WTC11 (cell line): ENCODE measurements at regions not wholly inside any gene's neighbourhood (a gene's known extent, or its start where the extent isn't known, plus 50 kb on each side); places are given as distances from the start of the nearest gene placed in this dataset.
"Not testable (repeated sequence)": the region's sequence is repeated elsewhere in the genome, so short reads cannot be mapped to it uniquely, and the experiment has no call there.

ENCODE experiments used
- ATAC-seq: fragments of 200-7000 bp; cut with Tn5 transposase; 2 replicates; pipeline ENCODE4 v1.10.0; 2021; ENCODE audit warnings: mild to moderate bottlenecking, moderate library complexity
- CTCF ChIA-PET: fragments of 300-600 bp; sonication (Branson Sonifier 250); formaldehyde crosslinking; loops from one replicate; lab custom pipeline; 2021; ENCODE audit warnings: antibody characterized with exemption; lab: Charles Lee
- POLR2A ChIA-PET: fragments of 350-600 bp; sonication (Branson Sonifier 250); formaldehyde crosslinking; loops from one replicate; lab custom pipeline; 2021; ENCODE audit warnings: antibody characterized with exemption; lab: Charles Lee
- DNase-seq: peaks from one replicate; pipeline ENCODE4 v3.0.0; 2021; ENCODE audit warnings: low spot score
- H3K27ac Mint-ChIP-seq: 2 replicates; pipeline ENCODE4 v1.8.0; 2021; ENCODE audit warnings: mixed read lengths
- H3K27me3 Mint-ChIP-seq: 2 replicates; pipeline ENCODE4 v1.8.0; 2021; ENCODE audit warnings: low read depth, mild to moderate bottlenecking, moderate library complexity, mixed read lengths
- H3K36me3 Mint-ChIP-seq: 2 replicates; pipeline ENCODE4 v1.8.0; 2021; ENCODE audit warnings: mixed read lengths
- H3K4me1 Mint-ChIP-seq: 2 replicates; pipeline ENCODE4 v1.8.0; 2022; ENCODE audit warnings: mixed read lengths
- H3K4me3 Mint-ChIP-seq: 2 replicates; pipeline ENCODE4 v1.8.0; 2021; ENCODE audit warnings: mild to moderate bottlenecking, moderate library complexity, mixed read lengths
- H3K9me3 Mint-ChIP-seq: 2 replicates; pipeline ENCODE4 v1.8.0; 2021; ENCODE audit warnings: mixed read lengths
- GABPB1 ChIP-seq: sonication (generic); formaldehyde crosslinking; IDR thresholded peaks from 2 replicates; pipeline ENCODE4 v1.8.1; 2023; ENCODE audit warnings: mild to moderate bottlenecking, missing genetic modification reagents
- HMGA2 ChIP-seq: fragments of 250-450 bp; sonication (Bioruptor Pico); IDR thresholded peaks from 2 replicates; pipeline ENCODE4 v1.4.0; 2021; ENCODE audit warnings: mild to moderate bottlenecking, moderate library complexity
- TP53 ChIP-seq: sonication (generic); formaldehyde crosslinking; IDR thresholded peaks from 2 replicates; pipeline ENCODE4 v1.8.1; 2023; ENCODE audit warnings: mild to moderate bottlenecking, missing genetic modification reagents
- ZNF121 ChIP-seq: sonication (generic); formaldehyde crosslinking; IDR thresholded peaks from 2 replicates; pipeline ENCODE4 v1.8.0; 2023; ENCODE audit warnings: missing genetic modification reagents
- ZNF396 ChIP-seq: fragments of 250-450 bp; sonication (Bioruptor Pico); IDR thresholded peaks from 2 replicates; pipeline ENCODE4 v1.8.0; 2021; ENCODE audit warnings: mild to moderate bottlenecking, moderate library complexity, borderline replicate concordance
- ZNF423 ChIP-seq: fragments of 250-450 bp; sonication (Bioruptor Pico); IDR thresholded peaks from 2 replicates; pipeline ENCODE4 v2.1.2; 2022; ENCODE audit warnings: mild to moderate bottlenecking, moderate library complexity
- TF ChIP-seq, protein P1 (sequence below): fragments of 200-600 bp; IDR thresholded peaks from 2 replicates; pipeline ENCODE4 v1.8.0; 2022; ENCODE audit warnings: antibody characterized with exemption
- TF ChIP-seq, protein P2 (sequence below): sonication (generic); formaldehyde crosslinking; IDR thresholded peaks from 2 replicates; pipeline ENCODE4 v1.8.1; 2023; ENCODE audit warnings: mild to moderate bottlenecking, missing genetic modification reagents, moderate library complexity
- TF ChIP-seq, protein P3 (sequence below): sonication (generic); formaldehyde crosslinking; IDR thresholded peaks from 2 replicates; pipeline ENCODE4 v1.8.0; 2023; ENCODE audit warnings: missing genetic modification reagents
- TF ChIP-seq, protein P4 (sequence below): sonication (generic); formaldehyde crosslinking; IDR thresholded peaks from 2 replicates; pipeline ENCODE4 v1.8.0; 2022; ENCODE audit warnings: mild to moderate bottlenecking, missing genetic modification reagents

DNA sequence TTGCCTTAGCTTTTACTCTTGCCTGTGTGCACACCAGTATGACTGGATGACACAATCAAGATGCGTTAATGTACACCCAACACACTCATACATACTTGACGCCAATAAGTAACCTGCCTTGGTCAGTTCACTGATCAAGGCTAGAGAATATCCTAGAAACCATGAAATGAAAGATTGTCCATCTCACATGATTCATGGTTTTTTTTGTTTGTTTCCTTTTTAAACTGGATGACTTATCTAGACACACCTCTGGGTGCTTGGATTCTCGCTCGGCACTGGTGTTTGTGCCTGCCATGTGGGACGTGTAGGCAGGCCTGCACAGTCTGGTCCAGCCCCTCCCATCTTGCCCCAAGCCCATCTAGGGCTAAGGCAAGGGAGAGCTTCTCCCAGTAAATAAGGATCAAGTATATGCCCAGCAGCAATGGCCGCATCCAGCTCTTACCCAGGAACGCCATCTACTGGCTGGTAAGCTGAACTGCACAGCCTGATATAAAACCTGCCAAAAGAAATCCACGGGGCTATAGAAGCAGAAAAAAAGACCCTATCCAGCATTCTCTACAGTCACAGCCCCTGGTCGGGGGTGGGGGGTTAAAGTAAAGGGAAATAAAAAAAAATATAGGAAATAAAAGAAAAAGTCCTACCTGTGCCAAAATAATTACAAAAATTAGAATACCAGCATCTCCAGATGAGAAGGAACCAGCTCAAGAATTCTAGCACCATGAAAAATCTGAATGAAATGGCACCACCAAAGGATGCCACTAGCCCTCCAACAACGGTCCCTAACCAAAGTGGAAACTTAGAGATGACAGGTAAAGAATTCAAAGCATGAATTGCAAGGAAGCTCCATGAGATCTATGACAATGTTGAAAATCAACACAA is 73.3 kb downstream of the OTOR start:
- Mint-ChIP-seq H3K36me3 (peaks cover 15% of the 10 kb centered on the region), H3K27me3 (no peaks in the 10 kb centered on the region), H3K4me3 (no peak overlapping the region), H3K27ac (no peak overlapping the region), H3K4me1 (no peaks in the 10 kb centered on the region), H3K9me3 (peaks cover 42% of the 10 kb centered on the region)
- ATAC-seq (peak; percentile 99), DNase-seq (peak; percentile 32)
- POLR2A ChIA-PET, result interaction anchor here (0.7 kb wide), 1 partner anchor 56 kb away, joined by 3 read pairs; no protein-coding TSS in a partner anchor
- CTCF ChIA-PET, result interaction anchor here (0.6 to 3.9 kb wide), 60 partner anchors 9 to 658 kb away, joined by 3 to 90 read pairs (median 4); partner anchors contain the start of gene PCSK2
- TF ChIP-seq, protein P1, sequence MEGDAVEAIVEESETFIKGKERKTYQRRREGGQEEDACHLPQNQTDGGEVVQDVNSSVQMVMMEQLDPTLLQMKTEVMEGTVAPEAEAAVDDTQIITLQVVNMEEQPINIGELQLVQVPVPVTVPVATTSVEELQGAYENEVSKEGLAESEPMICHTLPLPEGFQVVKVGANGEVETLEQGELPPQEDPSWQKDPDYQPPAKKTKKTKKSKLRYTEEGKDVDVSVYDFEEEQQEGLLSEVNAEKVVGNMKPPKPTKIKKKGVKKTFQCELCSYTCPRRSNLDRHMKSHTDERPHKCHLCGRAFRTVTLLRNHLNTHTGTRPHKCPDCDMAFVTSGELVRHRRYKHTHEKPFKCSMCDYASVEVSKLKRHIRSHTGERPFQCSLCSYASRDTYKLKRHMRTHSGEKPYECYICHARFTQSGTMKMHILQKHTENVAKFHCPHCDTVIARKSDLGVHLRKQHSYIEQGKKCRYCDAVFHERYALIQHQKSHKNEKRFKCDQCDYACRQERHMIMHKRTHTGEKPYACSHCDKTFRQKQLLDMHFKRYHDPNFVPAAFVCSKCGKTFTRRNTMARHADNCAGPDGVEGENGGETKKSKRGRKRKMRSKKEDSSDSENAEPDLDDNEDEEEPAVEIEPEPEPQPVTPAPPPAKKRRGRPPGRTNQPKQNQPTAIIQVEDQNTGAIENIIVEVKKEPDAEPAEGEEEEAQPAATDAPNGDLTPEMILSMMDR, result peak; percentile 86
- TF ChIP-seq GABPB1 (CRISPR knock-in tag) (0 out of 2 replicates have a peak, but pooled peaks have one; percentile 18), ZNF121 (CRISPR knock-in tag) (peak; percentile 69; the same call in 1 of the 2 replicates)
- TF ChIP-seq, protein P2, sequence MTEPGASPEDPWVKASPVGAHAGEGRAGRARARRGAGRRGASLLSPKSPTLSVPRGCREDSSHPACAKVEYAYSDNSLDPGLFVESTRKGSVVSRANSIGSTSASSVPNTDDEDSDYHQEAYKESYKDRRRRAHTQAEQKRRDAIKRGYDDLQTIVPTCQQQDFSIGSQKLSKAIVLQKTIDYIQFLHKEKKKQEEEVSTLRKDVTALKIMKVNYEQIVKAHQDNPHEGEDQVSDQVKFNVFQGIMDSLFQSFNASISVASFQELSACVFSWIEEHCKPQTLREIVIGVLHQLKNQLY (CRISPR knock-in tag), result no peak

DNA sequence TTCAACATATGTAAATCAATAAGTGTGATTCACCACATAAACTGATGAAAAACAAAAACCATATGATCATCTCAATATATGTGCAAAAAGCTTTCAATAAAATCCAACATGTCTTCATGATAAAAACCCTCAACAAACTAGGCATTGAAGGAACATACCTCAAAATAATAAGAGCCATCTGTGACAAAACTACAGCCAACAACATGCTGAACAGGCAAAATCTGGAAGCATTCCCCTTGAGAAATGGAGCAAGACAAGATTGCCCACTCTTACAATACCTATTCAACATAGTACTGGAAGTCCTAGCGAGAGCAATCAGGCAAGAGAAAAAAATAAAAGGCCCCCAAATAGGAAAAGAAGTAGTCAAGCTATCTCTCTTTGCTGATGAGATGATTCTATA is 76.5 kb downstream of the OTOR start:
- H3K4me1 Mint-ChIP-seq, result no peaks in the 10 kb centered on the region
- DNase-seq (no peak), ATAC-seq (no peak)
- peaks cover 15% of the 10 kb centered on the region for H3K36me3 Mint-ChIP-seq
- H3K27ac Mint-ChIP-seq, result no peak overlapping the region
- H3K27me3 Mint-ChIP-seq, result no peaks in the 10 kb centered on the region
- TF ChIP-seq ZNF396 (CRISPR knock-in tag) (no peak), TP53 (no peak), HMGA2 (CRISPR knock-in tag) (no peak)
- no peak overlapping the region for H3K4me3 Mint-ChIP-seq
- ChIA-PET POLR2A (interaction anchor here (0.6 kb wide), 1 partner anchor 727 kb away, joined by 3 read pairs; no protein-coding TSS in a partner anchor), CTCF (no interaction called here)
- peaks cover 42% of the 10 kb centered on the region for H3K9me3 Mint-ChIP-seq

DNA sequence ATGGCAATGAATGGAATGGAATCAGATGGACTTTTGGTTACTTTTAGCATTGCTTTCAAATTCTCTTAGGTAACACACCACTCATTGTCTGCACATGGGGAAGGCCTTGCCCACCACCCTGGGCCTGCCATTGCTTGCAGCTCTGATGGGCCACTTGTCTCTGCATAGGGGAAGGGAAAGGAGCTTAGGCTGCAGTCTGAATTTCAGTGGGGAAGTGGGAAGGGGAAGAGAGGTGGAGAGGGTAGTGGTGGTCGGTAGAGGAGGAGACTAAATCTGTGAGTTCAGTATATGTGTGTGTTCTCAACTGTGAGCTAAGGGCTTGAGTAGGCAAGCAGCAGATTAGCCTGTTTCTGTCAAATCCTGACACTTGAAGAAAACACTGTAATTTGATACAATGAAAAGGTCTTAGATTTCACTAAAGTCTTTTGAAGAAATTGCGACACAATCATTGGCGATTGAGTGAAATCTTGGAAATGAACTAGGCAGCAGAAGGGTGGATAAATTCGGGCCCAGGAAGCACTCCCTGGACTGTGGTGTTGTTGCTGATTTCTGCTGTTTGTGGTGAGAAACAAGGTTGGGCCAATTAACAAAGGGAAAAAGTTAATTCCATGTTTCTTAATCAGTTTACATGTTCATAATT is 80.6 kb downstream of the OTOR start:
- ATAC-seq, result no peak
- no peak for DNase-seq
- H3K4me1 Mint-ChIP-seq, result no peaks in the 10 kb centered on the region
- ChIA-PET POLR2A (no interaction called here), CTCF (interaction anchor here (1.3 kb wide), 1 partner anchor 25 kb away, joined by 3 read pairs; no protein-coding TSS in a partner anchor)
- H3K36me3 Mint-ChIP-seq, result no peaks in the 10 kb centered on the region
- H3K9me3 Mint-ChIP-seq, result peaks cover 27% of the 10 kb centered on the region
- no peaks in the 10 kb centered on the region for H3K27me3 Mint-ChIP-seq
- TF ChIP-seq, protein P3, sequence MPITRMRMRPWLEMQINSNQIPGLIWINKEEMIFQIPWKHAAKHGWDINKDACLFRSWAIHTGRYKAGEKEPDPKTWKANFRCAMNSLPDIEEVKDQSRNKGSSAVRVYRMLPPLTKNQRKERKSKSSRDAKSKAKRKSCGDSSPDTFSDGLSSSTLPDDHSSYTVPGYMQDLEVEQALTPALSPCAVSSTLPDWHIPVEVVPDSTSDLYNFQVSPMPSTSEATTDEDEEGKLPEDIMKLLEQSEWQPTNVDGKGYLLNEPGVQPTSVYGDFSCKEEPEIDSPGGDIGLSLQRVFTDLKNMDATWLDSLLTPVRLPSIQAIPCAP (CRISPR knock-in tag), result no peak
- TF ChIP-seq, protein P4, sequence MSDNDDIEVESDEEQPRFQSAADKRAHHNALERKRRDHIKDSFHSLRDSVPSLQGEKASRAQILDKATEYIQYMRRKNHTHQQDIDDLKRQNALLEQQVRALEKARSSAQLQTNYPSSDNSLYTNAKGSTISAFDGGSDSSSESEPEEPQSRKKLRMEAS (CRISPR knock-in tag), result no peak
- TF ChIP-seq ZNF423 (CRISPR knock-in tag), result no peak
- no peak overlapping the region for H3K4me3 Mint-ChIP-seq
- H3K27ac Mint-ChIP-seq, result no peak overlapping the region

DNA sequence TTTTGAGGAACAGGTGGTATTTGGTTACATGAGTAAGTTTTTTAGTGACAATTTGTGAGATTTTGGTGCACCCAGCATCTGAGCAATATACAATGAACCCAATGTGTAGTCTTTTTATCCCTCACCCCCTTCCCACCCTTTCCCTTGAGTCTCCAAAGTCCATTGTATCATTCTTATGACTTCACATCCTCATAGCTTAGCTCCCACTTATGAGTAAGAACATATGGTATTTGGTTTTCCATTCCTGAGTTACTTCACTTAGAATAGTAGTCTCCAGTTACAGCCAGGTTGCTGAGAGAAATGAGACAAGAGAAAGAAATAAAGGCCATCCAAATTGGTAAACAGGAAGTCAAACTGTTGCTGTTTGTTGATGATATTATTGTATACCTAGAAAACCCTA is 87.5 kb downstream of the OTOR start:
- H3K27me3 Mint-ChIP-seq, result not testable (repeated sequence)

More for the DNA sequence above, 87.5 kb downstream of the OTOR start:
- H3K36me3 Mint-ChIP-seq, POLR2A ChIA-PET, H3K9me3 Mint-ChIP-seq, ATAC-seq, H3K4me3 Mint-ChIP-seq, H3K27ac Mint-ChIP-seq, DNase-seq, H3K4me1 Mint-ChIP-seq: not testable (repeated sequence)
- CTCF ChIA-PET, result interaction anchor here (1.4 kb wide), 1 partner anchor 34 kb away, joined by 5 read pairs; no protein-coding TSS in a partner anchor
